SK-MEL-5 (cell line): ENCODE measurements at regions not wholly inside any gene's neighbourhood (a gene's known extent, or its start where the extent isn't known, plus 50 kb on each side); places are given as distances from the start of the nearest gene placed in this dataset.

Source experiments
- DNase-seq: peaks from one replicate; pipeline ENCODE4 v3.0.0-alpha.2; 2016; ENCODE audit warnings: low read depth, low spot score
- in situ Hi-C: cut with HindIII; loops from 2 replicates; pipeline ENCODE4 v1.10.0; 2016; ENCODE audit warnings: low sequenced_read_pairs, high pct_unique_total_duplicates, low pct_unique_long_range_greater_than_20kb

- DNase-seq, result no peak
- in situ Hi-C loops, result no loop called here
Observed at GRCh38 chr14:95424529-95424928, 91.9 kb downstream of the SYNE3 start.

GRCh38 chr14:95421741-95422140 is 94.7 kb downstream of the SYNE3 start:
- in situ Hi-C loops, result no loop called here
- no peak for DNase-seq

GRCh38 chr14:95420060-95420459 is 96.4 kb downstream of the SYNE3 start:
- in situ Hi-C loops, result no loop called here
- DNase-seq, result no peak

GRCh38 chr14:95419569-95419968 is 96.9 kb downstream of the SYNE3 start:
- no peak for DNase-seq
- in situ Hi-C loops, result no loop called here

- in situ Hi-C loops, result no loop called here
- no peak for DNase-seq
Observed at GRCh38 chr14:95418858-95419257, 97.6 kb downstream of the SYNE3 start.

GRCh38 chr14:95417492-95417891 is 97.8 kb upstream of the CLMN start:
- in situ Hi-C loops, result no loop called here
- no peak for DNase-seq

- DNase-seq, result no peak
- in situ Hi-C loops, result no loop called here
Observed at GRCh38 chr14:95415993-95416392, 96.3 kb upstream of the CLMN start.

- DNase-seq, result no peak
- in situ Hi-C loops, result no loop called here
Observed at GRCh38 chr14:95413289-95414215, 93.8 kb upstream of the CLMN start.

GRCh38 chr14:95410838-95411237 is 91.1 kb upstream of the CLMN start:
- no peak for DNase-seq
- in situ Hi-C loops, result no loop called here

GRCh38 chr14:95409477-95410272 is 90.0 kb upstream of the CLMN start:
- in situ Hi-C loops, result no loop called here

GRCh38 chr14:95408731-95409476 is 89.2 kb upstream of the CLMN start:
- in situ Hi-C loops, result no loop called here

More at GRCh38 chr14:95409477-95410272, 90.0 kb upstream of the CLMN start:
- DNase-seq, result no peak

GRCh38 chr14:95407354-95407753 is 87.6 kb upstream of the CLMN start:
- no peak for DNase-seq
- in situ Hi-C loops, result no loop called here

More at GRCh38 chr14:95408731-95409476, 89.2 kb upstream of the CLMN start:
- DNase-seq, result no peak

GRCh38 chr14:95406756-95407277 is 87.1 kb upstream of the CLMN start:
- DNase-seq, result no peak

GRCh38 chr14:95404583-95404982 is 84.9 kb upstream of the CLMN start:
- in situ Hi-C loops, result no loop called here
- DNase-seq, result no peak

More at GRCh38 chr14:95406756-95407277, 87.1 kb upstream of the CLMN start:
- in situ Hi-C loops, result no loop called here

- no peak for DNase-seq
- in situ Hi-C loops, result no loop called here
Observed at GRCh38 chr14:95402578-95402977, 82.9 kb upstream of the CLMN start.

GRCh38 chr14:95402176-95402575 is 82.5 kb upstream of the CLMN start:
- no peak for DNase-seq
- in situ Hi-C loops, result no loop called here

- in situ Hi-C loops, result no loop called here
Observed at GRCh38 chr14:95398630-95399547, 79.2 kb upstream of the CLMN start.

More at GRCh38 chr14:95398630-95399547, 79.2 kb upstream of the CLMN start:
- DNase-seq, result no peak
